MM.1S (cell line): ENCODE measurements at regions not wholly inside any gene's neighbourhood (a gene's known extent, or its start where the extent isn't known, plus 50 kb on each side); places are given as distances from the start of the nearest gene placed in this dataset.

Experiments used
- DNase-seq: peaks from one replicate; pipeline ENCODE4 v3.0.0-alpha.2; 2015
- H2AFZ ChIP-seq: fragments of 300-600 bp; sonication (generic); 2 replicates; pipeline ENCODE4 v1.6.0; 2016; ENCODE audit warnings: antibody characterized with exemption, low read length
- H3F3A ChIP-seq: fragments of 300-600 bp; sonication (generic); 2 replicates; pipeline ENCODE4 v1.6.1; 2016; ENCODE audit warnings: mild to moderate bottlenecking, antibody characterized with exemption, low read length, moderate library complexity, mixed read lengths; ENCODE audit not compliant: insufficient read depth
- H3K27ac ChIP-seq: fragments of 300-600 bp; sonication (generic); 2 replicates; pipeline ENCODE4 v1.5.1; 2016; ENCODE audit warnings: mild to moderate bottlenecking, low read length
- H3K27me3 ChIP-seq: fragments of 300-600 bp; sonication (generic); replicated peaks from 2 replicates; pipeline ENCODE4 v1.6.0; 2016; ENCODE audit warnings: low read length; ENCODE audit not compliant: insufficient read depth
- H3K36me3 ChIP-seq: fragments of 300-600 bp; sonication (generic); replicated peaks from 2 replicates; pipeline ENCODE4 v1.6.1; 2016; ENCODE audit warnings: mild to moderate bottlenecking, low read length, mixed read lengths; ENCODE audit not compliant: insufficient read depth
- H3K4me1 ChIP-seq: fragments of 300-600 bp; sonication (generic); 2 replicates; pipeline ENCODE4 v1.6.1; 2016; ENCODE audit warnings: low read length, mixed read lengths
- H3K4me2 ChIP-seq: fragments of 300-600 bp; sonication (generic); 2 replicates; pipeline ENCODE4 v1.6.0; 2016; ENCODE audit warnings: low read depth, low read length
- H3K4me3 ChIP-seq: fragments of 300-600 bp; sonication (generic); 2 replicates; pipeline ENCODE4 v1.5.1; 2016; ENCODE audit warnings: low read length, mixed read lengths
- H3K79me2 ChIP-seq: fragments of 300-600 bp; sonication (generic); 2 replicates; pipeline ENCODE4 v1.6.1; 2016; ENCODE audit warnings: mixed run types, low read length, mixed read lengths
- H3K9ac ChIP-seq: fragments of 300-600 bp; sonication (generic); 2 replicates; pipeline ENCODE4 v1.6.1; 2016; ENCODE audit warnings: low read length, mixed read lengths
- H3K9me2 ChIP-seq: fragments of 300-600 bp; sonication (generic); replicated peaks from 2 replicates; pipeline ENCODE4 v1.6.1; 2016; ENCODE audit warnings: mild to moderate bottlenecking, low read length, mixed read lengths; ENCODE audit not compliant: insufficient read depth
- H3K9me3 ChIP-seq: fragments of 300-600 bp; sonication (generic); replicated peaks from 2 replicates; pipeline ENCODE4 v1.6.1; 2016; ENCODE audit warnings: mild to moderate bottlenecking, low read length, mixed read lengths; ENCODE audit not compliant: insufficient read depth
- H4K20me1 ChIP-seq: fragments of 300-600 bp; sonication (generic); 2 replicates; pipeline ENCODE4 v1.6.1; 2016; ENCODE audit warnings: mild to moderate bottlenecking, low read length, moderate library complexity, mixed read lengths; ENCODE audit not compliant: insufficient read depth
- EZH2 ChIP-seq: fragments of 300-600 bp; sonication (generic); optimal IDR thresholded peaks from 2 replicates; pipeline ENCODE3; 2017; ENCODE audit warnings: low read depth, mild to moderate bottlenecking, antibody characterized with exemption, low read length, mixed read lengths
- EZH2phosphoT487 ChIP-seq: fragments of 300-600 bp; sonication (generic); IDR thresholded peaks from 2 replicates; pipeline ENCODE4 v1.6.1; 2018; ENCODE audit warnings: antibody characterized with exemption, low read length
- TF ChIP-seq, protein P1 (sequence below): fragments of 300-600 bp; sonication (generic); IDR thresholded peaks from 2 replicates; pipeline ENCODE4 v1.5.1; 2016; ENCODE audit warnings: antibody characterized with exemption, low read length, mixed read lengths

DNA sequence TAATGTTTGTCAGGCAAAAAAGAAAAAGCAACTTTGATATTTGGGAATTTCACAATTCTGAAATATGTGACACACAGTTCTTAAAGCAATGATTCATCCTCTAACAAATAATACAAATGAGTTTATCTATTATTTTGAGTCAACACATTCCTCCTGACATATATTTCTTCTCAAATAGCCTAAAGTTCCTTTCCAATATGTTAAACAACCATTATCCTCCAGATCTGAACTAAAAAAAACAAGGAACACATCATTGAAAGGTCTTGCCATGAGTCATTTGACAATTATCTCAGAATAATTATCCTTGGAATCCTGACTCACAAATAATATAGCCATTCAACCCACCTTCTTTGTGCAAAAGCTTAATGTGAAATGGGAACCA is 208.7 kb upstream of the CDIN1 start:
- Histone ChIP-seq H3F3A (no peaks in the 10 kb centered on the region), H3K36me3 (no peaks in the 10 kb centered on the region), H3K27ac (no peak overlapping the region), H3K9me2 (no peaks in the 10 kb centered on the region), H3K9ac (no peak overlapping the region), H3K4me3 (no peak overlapping the region), H3K79me2 (no peaks in the 10 kb centered on the region), H4K20me1 (no peaks in the 10 kb centered on the region), H3K9me3 (no peaks in the 10 kb centered on the region), H2AFZ (no peak overlapping the region), H3K4me1 (no peaks in the 10 kb centered on the region), H3K27me3 (no peaks in the 10 kb centered on the region), H3K4me2 (no peak overlapping the region)
- DNase-seq: no peak
- TF ChIP-seq EZH2 (no peak), EZH2phosphoT487 (no peak)
- TF ChIP-seq, protein P1, sequence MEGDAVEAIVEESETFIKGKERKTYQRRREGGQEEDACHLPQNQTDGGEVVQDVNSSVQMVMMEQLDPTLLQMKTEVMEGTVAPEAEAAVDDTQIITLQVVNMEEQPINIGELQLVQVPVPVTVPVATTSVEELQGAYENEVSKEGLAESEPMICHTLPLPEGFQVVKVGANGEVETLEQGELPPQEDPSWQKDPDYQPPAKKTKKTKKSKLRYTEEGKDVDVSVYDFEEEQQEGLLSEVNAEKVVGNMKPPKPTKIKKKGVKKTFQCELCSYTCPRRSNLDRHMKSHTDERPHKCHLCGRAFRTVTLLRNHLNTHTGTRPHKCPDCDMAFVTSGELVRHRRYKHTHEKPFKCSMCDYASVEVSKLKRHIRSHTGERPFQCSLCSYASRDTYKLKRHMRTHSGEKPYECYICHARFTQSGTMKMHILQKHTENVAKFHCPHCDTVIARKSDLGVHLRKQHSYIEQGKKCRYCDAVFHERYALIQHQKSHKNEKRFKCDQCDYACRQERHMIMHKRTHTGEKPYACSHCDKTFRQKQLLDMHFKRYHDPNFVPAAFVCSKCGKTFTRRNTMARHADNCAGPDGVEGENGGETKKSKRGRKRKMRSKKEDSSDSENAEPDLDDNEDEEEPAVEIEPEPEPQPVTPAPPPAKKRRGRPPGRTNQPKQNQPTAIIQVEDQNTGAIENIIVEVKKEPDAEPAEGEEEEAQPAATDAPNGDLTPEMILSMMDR: no peak

DNA sequence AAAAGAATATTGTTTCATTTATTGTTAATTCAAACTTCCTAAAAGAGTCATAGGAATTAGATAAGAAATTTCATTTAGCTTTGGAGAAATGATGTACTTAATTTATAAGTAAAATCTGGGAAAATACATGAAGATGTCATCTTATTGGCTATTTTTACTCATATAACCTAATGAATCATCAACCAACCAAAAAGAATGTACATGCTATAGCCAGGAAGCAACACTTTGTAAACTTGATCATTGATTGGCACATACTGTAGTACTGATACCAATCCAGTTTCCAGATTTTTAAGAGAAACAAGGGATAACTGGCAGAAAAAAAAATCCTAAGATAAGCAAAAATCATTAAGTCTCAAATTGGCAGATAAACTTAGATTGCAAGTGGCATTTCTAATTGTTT is 207.9 kb upstream of the CDIN1 start:
- no peaks in the 10 kb centered on the region for H3K9me3 ChIP-seq
- no peak overlapping the region for H2AFZ ChIP-seq
- TF ChIP-seq EZH2phosphoT487: no peak
- TF ChIP-seq, protein P1: no peak
- TF ChIP-seq EZH2: no peak
- H3K36me3 ChIP-seq: no peaks in the 10 kb centered on the region
- H3K79me2 ChIP-seq: no peaks in the 10 kb centered on the region
- no peak overlapping the region for H3K4me3 ChIP-seq
- H3K4me2 ChIP-seq: no peak overlapping the region
- no peaks in the 10 kb centered on the region for H4K20me1 ChIP-seq
- no peaks in the 10 kb centered on the region for H3K4me1 ChIP-seq
- H3K9ac ChIP-seq: no peak overlapping the region
- no peak for DNase-seq
- H3K27me3 ChIP-seq: no peaks in the 10 kb centered on the region
- H3K27ac ChIP-seq: no peak overlapping the region
- H3K9me2 ChIP-seq: no peaks in the 10 kb centered on the region
- H3F3A ChIP-seq: no peaks in the 10 kb centered on the region

DNA sequence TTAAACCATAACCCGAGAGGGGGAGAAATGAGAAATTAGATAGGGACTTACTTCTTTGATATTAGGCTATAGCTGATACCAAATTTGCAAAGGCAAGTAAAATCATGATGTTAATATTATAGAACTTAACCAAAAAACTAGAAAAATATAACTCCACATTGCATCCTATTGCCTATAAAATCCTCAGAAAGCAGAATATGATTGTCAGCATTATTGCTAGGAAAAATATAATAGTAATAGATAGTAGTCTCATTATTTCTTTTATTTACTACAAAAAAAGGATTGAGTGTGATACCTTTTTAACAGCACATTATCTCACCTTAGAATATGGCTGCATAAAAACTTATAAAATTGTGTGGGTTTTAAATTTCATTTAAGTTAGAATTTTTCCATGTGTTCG is 206.5 kb upstream of the CDIN1 start:
- no peak overlapping the region for H2AFZ ChIP-seq
- H3K9me3 ChIP-seq: no peaks in the 10 kb centered on the region
- H3K27ac ChIP-seq: no peak overlapping the region

More for the DNA sequence above, 206.5 kb upstream of the CDIN1 start:
- Histone ChIP-seq H3K9me2 (no peaks in the 10 kb centered on the region), H3F3A (no peaks in the 10 kb centered on the region), H4K20me1 (no peaks in the 10 kb centered on the region), H3K27me3 (no peaks in the 10 kb centered on the region), H3K4me2 (no peak overlapping the region), H3K4me1 (no peaks in the 10 kb centered on the region), H3K9ac (no peak overlapping the region), H3K79me2 (no peaks in the 10 kb centered on the region), H3K36me3 (no peaks in the 10 kb centered on the region), H3K4me3 (no peak overlapping the region)
- DNase-seq: no peak
- TF ChIP-seq, protein P1: no peak
- no peak for TF ChIP-seq EZH2phosphoT487
- no peak for TF ChIP-seq EZH2
